Right atrium auricular region (tissue), 2 donors: ENCODE measurements at regions not wholly inside any gene's neighbourhood (a gene's known extent, or its start where the extent isn't known, plus 50 kb on each side); places are given as distances from the start of the nearest gene placed in this dataset.

Experiments used
- DNase-seq: peaks from one replicate; pipeline ENCODE4 v3.0.0-alpha.2; 2019; ENCODE audit warnings: low spot score
- H3K27ac ChIP-seq, 2 donors: fragments of 200-600 bp; sonication (generic); 1 replicate in 1 of 2; 2 replicates in 1 of 2; pipeline ENCODE4 v1.5.1; 2016 to 2019
- H3K27me3 ChIP-seq, 2 donors: fragments of 200-600 bp; sonication (generic); one replicate each; pipeline versions ENCODE4 v1.5.1 to v1.6.0; 2017 to 2019
- H3K36me3 ChIP-seq: fragments of 200-600 bp; sonication (generic); one replicate; pipeline ENCODE4 v1.5.1; 2016
- H3K4me1 ChIP-seq, 2 donors: fragments of 200-600 bp; sonication (generic); one replicate each; pipeline versions ENCODE4 v1.5.1 to v1.6.0; 2017 to 2019
- H3K4me3 ChIP-seq, 2 donors: fragments of 200-600 bp; sonication (generic); 1 replicate in 1 of 2; 2 replicates in 1 of 2; pipeline ENCODE4 v1.5.1; 2017 to 2019; ENCODE audit warnings: mild to moderate bottlenecking in 1 of 2, moderate library complexity in 1 of 2
- H3K9me3 ChIP-seq, 2 donors: fragments of 200-600 bp; sonication (generic); one replicate each; pipeline ENCODE4 v1.5.1; 2019
- CTCF ChIP-seq, 2 donors: fragments of 200-600 bp; sonication (generic); IDR thresholded peaks; one replicate each; pipeline ENCODE4 v1.5.1; 2019; ENCODE audit warnings: antibody characterized with exemption in 2 of 2

- no peak for TF ChIP-seq CTCF (IDR thresholded peaks at IDR 0.05)
- no peaks in the 10 kb centered on the region for H3K36me3 ChIP-seq
- H3K4me3 ChIP-seq: no peak overlapping the region
- no peak overlapping the region for H3K27ac ChIP-seq
- H3K9me3 ChIP-seq: no peaks in the 10 kb centered on the region
- H3K27me3 ChIP-seq: no peaks in the 10 kb centered on the region
- peaks cover 0 to 7% of the 10 kb centered on the region in 2 donors for H3K4me1 ChIP-seq
- no peak for DNase-seq
Measured at GRCh38 chr17:73724341-73724740, 80.1 kb upstream of the SDK2 start.

DNA sequence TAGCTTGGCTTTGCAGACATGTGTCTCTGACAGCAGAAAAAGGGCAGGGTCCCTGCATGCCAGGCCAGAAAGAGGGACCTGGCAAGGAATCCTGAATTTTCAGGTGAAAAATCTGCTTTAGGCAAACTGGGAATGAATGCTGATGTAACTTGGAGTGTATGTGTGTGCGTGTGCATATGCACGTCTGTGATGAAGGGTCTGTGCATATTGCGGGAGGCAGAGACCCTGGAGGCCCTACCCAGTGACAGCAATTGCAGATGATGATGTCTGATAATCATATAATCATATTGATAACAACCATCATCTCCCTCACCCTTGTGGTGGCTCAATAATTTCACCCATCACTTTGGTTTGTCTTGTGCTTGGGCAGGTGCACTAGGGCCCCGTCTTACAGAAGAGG is 80.7 kb upstream of the SDK2 start:
- DNase-seq: no peak
- no peaks in the 10 kb centered on the region for H3K36me3 ChIP-seq
- no peak for TF ChIP-seq CTCF (IDR thresholded peaks at IDR 0.05)

DNA sequence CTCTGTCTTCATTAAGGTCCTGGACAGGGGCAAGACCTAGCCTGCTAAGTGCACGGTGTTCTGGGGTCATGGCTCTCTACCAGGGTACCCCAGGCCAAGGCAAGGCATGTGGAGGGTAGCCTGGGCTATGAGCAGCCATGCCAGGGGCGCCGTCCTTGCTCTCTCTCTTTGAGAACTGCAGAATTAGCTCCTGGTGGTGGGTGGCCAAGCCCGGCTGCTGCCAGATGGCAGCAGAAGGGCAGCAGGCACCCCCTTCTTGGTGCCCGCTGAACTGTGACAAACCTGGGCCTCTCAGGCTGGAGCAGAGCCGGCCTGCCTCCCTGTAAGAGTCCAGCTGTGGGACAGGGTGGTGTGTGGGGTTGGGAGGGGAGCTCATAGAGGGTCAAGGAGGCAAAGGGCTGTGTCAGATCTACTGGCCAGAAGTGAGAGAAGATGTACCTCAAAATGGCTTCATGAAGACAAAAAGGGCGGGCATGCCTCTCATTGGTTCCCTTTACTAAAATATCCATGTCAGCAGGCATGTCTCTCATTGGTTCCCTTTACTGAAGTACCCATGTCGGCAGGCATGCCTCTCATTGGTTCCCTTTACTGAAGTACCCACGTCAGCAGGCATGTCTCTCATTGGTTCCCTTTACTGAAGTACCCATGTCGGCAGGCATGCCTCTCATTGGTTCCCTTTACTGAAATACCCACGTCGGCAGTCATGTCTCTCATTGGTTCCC is 81.7 kb upstream of the SDK2 start:
- Histone ChIP-seq H3K9me3 (peaks cover 0 to 9% of the 10 kb centered on the region in 2 donors), H3K4me3 (no peak overlapping the region), H3K4me1 (no peaks in the 10 kb centered on the region), H3K27me3 (no peaks in the 10 kb centered on the region), H3K36me3 (no peaks in the 10 kb centered on the region), H3K27ac (no peak overlapping the region)
- no peak for DNase-seq
- no peak for TF ChIP-seq CTCF (IDR thresholded peaks at IDR 0.05)

More for the DNA sequence above, 80.7 kb upstream of the SDK2 start:
- Histone ChIP-seq H3K4me1 (peaks cover 0 to under 1% of the 10 kb centered on the region in 2 donors), H3K27me3 (no peaks in the 10 kb centered on the region), H3K9me3 (peaks cover 0 to under 1% of the 10 kb centered on the region in 2 donors), H3K4me3 (no peak overlapping the region), H3K27ac (no peak overlapping the region)

DNA sequence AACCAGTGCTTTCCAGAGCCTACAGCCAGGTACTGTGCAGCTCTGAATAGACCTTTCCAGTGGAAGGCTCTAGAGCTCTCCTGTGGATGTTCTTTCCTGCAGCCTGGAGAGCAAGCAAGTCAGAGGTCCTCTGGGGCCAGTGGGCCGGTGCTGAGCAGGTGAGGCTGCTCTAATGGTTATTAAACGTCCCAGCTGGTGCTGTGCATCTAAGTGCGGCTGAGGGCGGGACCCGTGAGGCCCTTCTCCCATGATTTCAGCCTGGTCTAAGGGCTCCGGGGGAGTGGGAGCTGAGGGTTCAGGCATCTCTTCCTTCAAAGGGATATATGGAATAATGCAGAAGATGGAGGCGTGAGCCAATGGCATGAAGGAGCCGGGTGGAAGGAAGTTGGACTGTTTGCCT is 83.7 kb upstream of the SDK2 start:
- H3K27ac ChIP-seq: no peak overlapping the region
- no peak for TF ChIP-seq CTCF (IDR thresholded peaks at IDR 0.05)
- H3K4me1 ChIP-seq: no peaks in the 10 kb centered on the region
- no peaks in the 10 kb centered on the region for H3K36me3 ChIP-seq
- DNase-seq: no peak
- H3K9me3 ChIP-seq: peaks cover 0 to 17% of the 10 kb centered on the region in 2 donors
- H3K27me3 ChIP-seq: no peaks in the 10 kb centered on the region
- no peak overlapping the region for H3K4me3 ChIP-seq

GRCh38 chr17:73729101-73729500 is 84.9 kb upstream of the SDK2 start:
- Histone ChIP-seq H3K27me3 (no peaks in the 10 kb centered on the region), H3K36me3 (no peaks in the 10 kb centered on the region), H3K27ac (no peak overlapping the region), H3K4me1 (no peaks in the 10 kb centered on the region), H3K4me3 (no peak overlapping the region), H3K9me3 (peaks cover 0 to 17% of the 10 kb centered on the region in 2 donors)
- no peak for DNase-seq
- no peak for TF ChIP-seq CTCF (IDR thresholded peaks at IDR 0.05)

GRCh38 chr17:73731733-73732132 is 87.5 kb upstream of the SDK2 start:
- DNase-seq: no peak
- Histone ChIP-seq H3K27me3 (no peaks in the 10 kb centered on the region), H3K4me3 (no peak overlapping the region), H3K27ac (no peak overlapping the region), H3K36me3 (no peaks in the 10 kb centered on the region), H3K4me1 (no peaks in the 10 kb centered on the region), H3K9me3 (peaks cover 0 to 17% of the 10 kb centered on the region in 2 donors)
- TF ChIP-seq CTCF (IDR thresholded peaks at IDR 0.05): no peak
